Omental fat pad (tissue), 3 donors: ENCODE measurements at regions not wholly inside any gene's neighbourhood (a gene's known extent, or its start where the extent isn't known, plus 50 kb on each side); places are given as distances from the start of the nearest gene placed in this dataset.

ENCODE experiments used
- ATAC-seq: fragments of 150-250 bp; one replicate; pipeline ENCODE4 v1.9.1; 2016; ENCODE audit warnings: mild to moderate bottlenecking, moderate library complexity; ENCODE audit not compliant: low FRiP score
- DNase-seq: peaks from one replicate; pipeline ENCODE4 v3.0.0-alpha.2; 2019; ENCODE audit warnings: low spot score
- TF ChIP-seq, protein P1 (sequence below), 3 donors: fragments of 450-650 bp; IDR thresholded peaks; one replicate each; pipeline ENCODE4 v1.5.1; 2016 to 2017; ENCODE audit warnings: antibody characterized with exemption in 3 of 3, mild to moderate bottlenecking in 3 of 3, moderate library complexity in 2 of 3

DNA sequence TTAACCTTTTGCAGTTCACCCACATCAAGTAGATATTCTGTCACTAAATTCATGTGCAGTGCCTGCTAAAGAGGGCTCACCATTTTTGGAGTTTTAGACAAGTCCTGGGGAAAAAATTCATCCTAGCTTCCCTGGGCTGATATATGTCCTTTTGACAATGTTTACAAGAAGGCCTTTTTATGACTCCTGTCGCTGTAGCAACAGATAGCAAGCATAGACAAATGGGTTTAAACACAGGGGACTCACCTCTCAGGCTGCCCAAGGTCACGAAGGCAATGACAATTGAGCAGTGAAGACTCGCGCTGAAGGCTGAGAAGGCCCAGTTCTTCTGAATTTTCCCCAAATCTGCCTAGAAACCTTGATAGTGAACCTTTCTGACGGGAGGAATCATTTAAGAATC lies 150.7 kb upstream of the CPM start:
- ATAC-seq (no peak), DNase-seq (no peak)
- TF ChIP-seq, protein P1, sequence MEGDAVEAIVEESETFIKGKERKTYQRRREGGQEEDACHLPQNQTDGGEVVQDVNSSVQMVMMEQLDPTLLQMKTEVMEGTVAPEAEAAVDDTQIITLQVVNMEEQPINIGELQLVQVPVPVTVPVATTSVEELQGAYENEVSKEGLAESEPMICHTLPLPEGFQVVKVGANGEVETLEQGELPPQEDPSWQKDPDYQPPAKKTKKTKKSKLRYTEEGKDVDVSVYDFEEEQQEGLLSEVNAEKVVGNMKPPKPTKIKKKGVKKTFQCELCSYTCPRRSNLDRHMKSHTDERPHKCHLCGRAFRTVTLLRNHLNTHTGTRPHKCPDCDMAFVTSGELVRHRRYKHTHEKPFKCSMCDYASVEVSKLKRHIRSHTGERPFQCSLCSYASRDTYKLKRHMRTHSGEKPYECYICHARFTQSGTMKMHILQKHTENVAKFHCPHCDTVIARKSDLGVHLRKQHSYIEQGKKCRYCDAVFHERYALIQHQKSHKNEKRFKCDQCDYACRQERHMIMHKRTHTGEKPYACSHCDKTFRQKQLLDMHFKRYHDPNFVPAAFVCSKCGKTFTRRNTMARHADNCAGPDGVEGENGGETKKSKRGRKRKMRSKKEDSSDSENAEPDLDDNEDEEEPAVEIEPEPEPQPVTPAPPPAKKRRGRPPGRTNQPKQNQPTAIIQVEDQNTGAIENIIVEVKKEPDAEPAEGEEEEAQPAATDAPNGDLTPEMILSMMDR (IDR thresholded peaks at IDR 0.05): no peak

DNA sequence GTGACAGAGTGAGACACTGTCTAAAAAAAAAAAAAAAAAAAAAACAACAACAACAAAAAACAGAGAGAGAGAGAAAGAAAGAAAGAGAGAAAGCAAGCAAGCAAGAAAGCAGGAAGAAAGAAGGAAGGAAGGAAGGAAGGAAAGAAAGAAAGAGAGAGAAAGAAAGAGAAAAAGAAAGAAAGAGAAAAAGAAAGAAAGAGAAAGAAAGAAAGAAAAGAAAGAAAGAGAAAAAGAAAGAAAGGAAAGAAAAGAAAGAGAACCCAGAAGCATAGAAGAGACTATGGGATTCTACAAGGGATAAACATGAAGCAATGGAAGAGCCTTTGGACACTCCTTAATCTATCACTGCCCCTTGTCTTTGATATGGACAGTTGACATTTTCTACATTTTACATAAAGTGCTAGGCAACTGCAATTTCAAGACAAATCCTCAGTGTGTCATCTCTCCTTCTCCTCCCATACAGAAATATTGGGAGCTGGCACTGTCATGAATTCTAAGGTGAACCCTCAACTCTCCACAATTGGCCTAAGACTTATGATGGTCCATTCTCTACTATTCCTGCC lies 151.9 kb upstream of the CPM start:
- ATAC-seq: no peak
- no peak for DNase-seq
- TF ChIP-seq, protein P1 (IDR thresholded peaks at IDR 0.05): no peak

DNA sequence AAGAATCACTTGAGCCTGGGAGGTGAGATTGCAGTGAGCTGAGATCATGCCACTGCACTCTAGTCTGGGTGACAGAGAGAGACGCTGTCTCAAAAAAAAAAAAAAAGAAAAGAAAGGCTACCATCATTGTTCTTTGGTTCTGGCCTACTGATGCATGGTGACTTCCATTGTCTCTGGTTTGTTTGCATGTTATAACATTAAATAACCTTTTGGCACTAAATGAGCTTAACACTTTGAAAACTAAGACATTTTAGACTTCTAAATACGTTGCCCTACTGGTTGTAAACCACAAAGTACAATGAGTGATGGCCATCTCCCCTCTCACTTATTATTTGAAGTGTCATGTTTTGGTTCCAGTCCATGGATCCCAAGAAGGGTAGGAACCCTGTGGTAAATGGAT lies 152.9 kb upstream of the CPM start:
- ATAC-seq: no peak
- DNase-seq: no peak
- TF ChIP-seq, protein P1 (IDR thresholded peaks at IDR 0.05): no peak

DNA sequence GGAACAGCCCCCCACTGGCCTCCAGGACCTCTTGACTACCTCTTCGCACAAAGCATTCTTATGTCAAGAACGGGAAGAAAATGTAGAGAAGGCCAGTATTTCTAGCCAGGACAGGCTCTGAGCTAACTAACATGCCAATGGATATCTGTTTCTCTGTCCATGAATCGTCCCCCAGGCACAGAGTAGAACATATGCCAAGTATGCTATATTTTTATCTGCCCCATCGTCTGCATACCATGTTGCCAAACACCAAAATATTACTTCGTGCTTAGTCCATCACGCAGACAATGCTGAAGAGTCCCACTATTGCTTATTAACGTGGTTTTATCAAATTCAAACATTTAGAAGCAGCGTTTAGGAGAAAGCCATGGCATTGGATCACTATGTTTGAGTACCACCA lies 151.4 kb upstream of the CPSF6 start:
- DNase-seq (no peak), ATAC-seq (no peak)
- TF ChIP-seq, protein P1 (IDR thresholded peaks at IDR 0.05): no peak

DNA sequence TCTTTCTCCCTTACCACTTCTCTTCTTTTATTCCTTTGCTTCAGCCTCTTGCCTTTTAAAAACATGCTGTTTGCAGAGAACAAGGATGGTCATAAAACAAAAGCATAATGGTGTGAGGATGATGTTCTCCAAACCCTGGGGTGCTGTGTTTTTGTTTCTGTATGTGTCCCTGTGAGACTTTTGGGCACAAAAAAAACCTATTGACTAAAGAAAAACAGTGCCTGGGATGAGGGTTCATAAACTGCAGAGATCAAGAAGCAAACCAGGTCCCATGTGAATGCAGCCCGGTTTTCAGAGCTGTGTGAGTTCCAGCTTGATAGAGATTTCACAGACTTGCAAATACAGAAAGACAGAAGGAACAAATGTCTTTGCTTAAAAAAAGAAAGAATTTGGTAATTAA lies 148.6 kb upstream of the CPSF6 start:
- no peak for DNase-seq
- ATAC-seq: no peak
- TF ChIP-seq, protein P1 (IDR thresholded peaks at IDR 0.05): no peak

DNA sequence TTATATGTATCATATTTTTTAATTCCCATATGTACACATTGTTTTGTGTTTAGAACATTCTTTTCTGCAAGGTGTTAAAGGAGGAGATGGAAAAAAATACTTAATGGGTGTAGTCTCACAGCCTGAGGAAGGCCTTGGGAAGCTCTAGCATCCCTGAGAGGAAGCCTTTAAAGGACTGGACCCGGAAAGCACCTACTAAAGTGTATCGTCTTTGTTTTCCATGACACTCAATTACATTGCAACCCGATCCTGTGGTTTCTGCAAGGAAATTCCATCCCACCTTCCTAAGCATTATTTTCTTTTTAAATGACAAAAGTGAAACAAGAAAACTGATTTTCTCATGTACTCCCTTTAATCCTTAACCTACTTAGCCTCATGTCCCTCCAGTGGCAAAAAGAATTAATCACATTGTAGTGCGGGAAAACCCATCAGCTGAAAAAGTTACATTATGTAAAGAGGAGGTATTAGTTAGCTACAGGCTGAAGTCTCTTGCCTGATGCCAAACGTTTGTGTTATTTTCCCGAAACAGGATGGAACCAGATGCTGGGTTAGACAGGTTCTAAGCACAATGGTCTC lies 147.8 kb upstream of the CPSF6 start:
- no peak for DNase-seq
- TF ChIP-seq, protein P1 (IDR thresholded peaks at IDR 0.05): no peak
- ATAC-seq: no peak

DNA sequence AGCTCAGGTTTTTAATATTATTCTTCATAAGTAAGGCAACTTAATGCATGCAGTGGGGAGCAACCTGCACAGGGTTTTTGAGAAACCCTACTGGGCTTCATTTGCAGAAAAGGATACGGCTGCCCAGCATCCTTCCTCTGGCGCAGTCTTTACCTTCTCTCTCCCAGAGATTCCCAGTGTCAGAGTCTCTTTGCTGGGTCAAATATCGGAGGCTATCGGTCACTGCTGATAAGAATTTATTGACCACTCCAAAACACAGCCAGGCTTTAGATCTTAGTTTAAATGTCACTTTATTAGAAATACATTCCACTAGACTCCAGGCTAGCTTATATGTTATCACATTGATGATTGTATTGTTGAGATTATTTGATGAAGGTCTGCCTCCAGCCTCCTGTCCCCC lies 147.2 kb upstream of the CPSF6 start:
- TF ChIP-seq, protein P1 (IDR thresholded peaks at IDR 0.05): no peak
- DNase-seq: no peak
- ATAC-seq: no peak
